Mesenchymal stem cell (in vitro differentiated cells and primary cell): ENCODE measurements at regions not wholly inside any gene's neighbourhood (a gene's known extent, or its start where the extent isn't known, plus 50 kb on each side); places are given as distances from the start of the nearest gene placed in this dataset.
A peak's percentile ranks its signal among the peaks of the same experiment; 100 is the strongest.

Experiments used
- DNase-seq: peaks from one replicate; pipeline ENCODE4 v3.0.0-alpha.2; 2013
- H2AFZ ChIP-seq: one replicate; pipeline ENCODE4 v1.6.1; 2013; ENCODE audit warnings: low read depth, mild to moderate bottlenecking, control low read depth, inconsistent platforms, low read length, moderate library complexity
- H2AK5ac ChIP-seq: 2 replicates; pipeline ENCODE4 v1.6.1; 2013; ENCODE audit warnings: low read length, moderate library complexity, mild to moderate bottlenecking, inconsistent platforms; ENCODE audit not compliant: severe bottlenecking
- H2BK120ac ChIP-seq: one replicate; pipeline ENCODE4 v1.6.1; 2013; ENCODE audit warnings: low read depth, mild to moderate bottlenecking, inconsistent platforms, low read length, moderate library complexity
- H2BK12ac ChIP-seq, 2 experiments: one replicate each; pipeline ENCODE4 v1.6.1; 2013; ENCODE audit warnings: inconsistent platforms in 2 of 2, low read length in 2 of 2, mild to moderate bottlenecking in 2 of 2, moderate library complexity in 2 of 2, control low read depth in 1 of 2
- H2BK15ac ChIP-seq: one replicate; pipeline ENCODE4 v1.6.1; 2013; ENCODE audit warnings: mild to moderate bottlenecking, low read depth, inconsistent platforms; ENCODE audit not compliant: poor library complexity, severe bottlenecking
- H2BK5ac ChIP-seq: 2 replicates; pipeline ENCODE4 v1.6.1; 2013; ENCODE audit warnings: low read depth, mild to moderate bottlenecking, low read length, control low read depth, inconsistent platforms; ENCODE audit not compliant: poor library complexity, severe bottlenecking
- H3K14ac ChIP-seq, 2 experiments: one replicate each; pipeline ENCODE4 v1.6.1; 2013; ENCODE audit warnings: inconsistent platforms in 2 of 2, low read length in 2 of 2, control low read depth in 1 of 2, mild to moderate bottlenecking in 1 of 2, moderate library complexity in 1 of 2
- H3K18ac ChIP-seq, 2 experiments: one replicate each; pipeline ENCODE4 v1.6.1; 2013; ENCODE audit warnings: inconsistent platforms in 2 of 2, low read length in 2 of 2, control low read depth in 1 of 2, low read depth in 1 of 2, mild to moderate bottlenecking in 1 of 2
- H3K23ac ChIP-seq, 2 experiments: one replicate each; pipeline ENCODE4 v1.6.1; 2013; ENCODE audit warnings: inconsistent platforms in 2 of 2, low read length in 2 of 2, mild to moderate bottlenecking in 2 of 2, moderate library complexity in 2 of 2, control low read depth in 1 of 2
- H3K27ac ChIP-seq: 2 replicates; pipeline ENCODE4 v1.5.1; 2013; ENCODE audit warnings: mild to moderate bottlenecking, moderate library complexity, low read length, control low read depth, inconsistent platforms; ENCODE audit not compliant: poor library complexity, severe bottlenecking
- H3K27me3 ChIP-seq, 2 experiments: 2 replicates each; pipeline versions ENCODE4 v1.6.1 to v1.7.0; 2013; ENCODE audit warnings: low read length in 2 of 2, mild to moderate bottlenecking in 2 of 2, moderate library complexity in 2 of 2, control low read depth in 1 of 2, inconsistent platforms in 1 of 2; ENCODE audit not compliant: control insufficient read depth in 1 of 2, insufficient read depth in 1 of 2
- H3K36me3 ChIP-seq, 2 experiments: 2 replicates each; pipeline versions ENCODE4 v1.6.1 to v1.7.0; 2013; ENCODE audit warnings: low read length in 2 of 2, control low read depth in 1 of 2, inconsistent platforms in 1 of 2, low read depth in 1 of 2, mild to moderate bottlenecking in 1 of 2; ENCODE audit not compliant: insufficient read depth in 2 of 2, control insufficient read depth in 1 of 2
- H3K4ac ChIP-seq, 2 experiments: one replicate each; pipeline ENCODE4 v1.6.1; 2013; ENCODE audit warnings: inconsistent platforms in 2 of 2, low read length in 2 of 2, mild to moderate bottlenecking in 2 of 2, moderate library complexity in 2 of 2, control low read depth in 1 of 2, low read depth in 1 of 2
- H3K4me1 ChIP-seq: 2 replicates; pipeline ENCODE4 v1.6.1; 2013; ENCODE audit warnings: low read depth, low read length, control low read depth; ENCODE audit not compliant: control insufficient read depth, insufficient read depth
- H3K4me2 ChIP-seq: 2 replicates; pipeline ENCODE4 v1.6.1; 2013; ENCODE audit warnings: low read length, mild to moderate bottlenecking, inconsistent platforms; ENCODE audit not compliant: poor library complexity, severe bottlenecking
- H3K4me3 ChIP-seq, 2 experiments: 2 replicates each; pipeline versions ENCODE4 v1.5.1 to v1.7.0; 2013; ENCODE audit warnings: low read length in 2 of 2, mild to moderate bottlenecking in 2 of 2, control low read depth in 1 of 2, low read depth in 1 of 2; ENCODE audit not compliant: insufficient read depth in 1 of 2
- H3K79me1 ChIP-seq: replicated peaks from 2 replicates; pipeline ENCODE4 v1.6.1; 2013; ENCODE audit warnings: mild to moderate bottlenecking, control low read depth, low read length, inconsistent platforms; ENCODE audit not compliant: poor library complexity, severe bottlenecking
- H3K9ac ChIP-seq: 2 replicates; pipeline ENCODE4 v1.7.0; 2013; ENCODE audit warnings: mild to moderate bottlenecking, low read length, moderate library complexity
- H3K9me3 ChIP-seq: 2 replicates; pipeline ENCODE4 v1.7.0; 2013; ENCODE audit warnings: mild to moderate bottlenecking, low read length; ENCODE audit not compliant: control insufficient read depth
- H4K8ac ChIP-seq: one replicate; pipeline ENCODE4 v1.6.1; 2013; ENCODE audit warnings: inconsistent platforms, mild to moderate bottlenecking, low read length, moderate library complexity
- H4K91ac ChIP-seq: one replicate; pipeline ENCODE4 v1.6.1; 2013; ENCODE audit warnings: mild to moderate bottlenecking, low read length, inconsistent platforms
- WGBS: methylation state at CpG from one replicate; pipeline ENCODE4 v1.1.7; 2013; ENCODE audit warnings: mixed read lengths; 5-methylcytosine and 5-hydroxymethylcytosine counted together

- Histone ChIP-seq H3K14ac (no peak overlapping the region), H2BK12ac (no peak overlapping the region), H4K8ac (no peak overlapping the region), H2BK120ac (no peak overlapping the region), H3K27ac (no peak overlapping the region), H2BK15ac (no peak overlapping the region), H3K79me1 (no peaks in the 10 kb centered on the region), H3K23ac (no peak overlapping the region), H3K4me2 (no peak overlapping the region), H3K4me1 (no peaks in the 10 kb centered on the region), H3K4ac (no peak overlapping the region), H2AFZ (no peak overlapping the region), H3K18ac (no peak overlapping the region), H2AK5ac (no peak overlapping the region), H3K9ac (no peak overlapping the region), H3K36me3 (no peaks in the 10 kb centered on the region), H3K4me3 (no peak overlapping the region), H3K27me3 (no peaks in the 10 kb centered on the region), H3K9me3 (no peaks in the 10 kb centered on the region), H2BK5ac (no peak overlapping the region), H4K91ac (no peak overlapping the region)
- WGBS: 94% methylated on average over 75 of the region's 103 CpGs
- DNase-seq: no peak
Measured at GRCh38 chr17:26765860-26766709, 527.8 kb upstream of the WSB1 start.

GRCh38 chr17:26766743-26767142 lies 527.2 kb upstream of the WSB1 start:
- H3K79me1 ChIP-seq: no peaks in the 10 kb centered on the region
- no peak overlapping the region for H3K4me2 ChIP-seq
- no peak overlapping the region for H3K14ac ChIP-seq
- H4K91ac ChIP-seq: no peak overlapping the region
- no peak overlapping the region for H2BK15ac ChIP-seq
- no peak overlapping the region for H3K4me3 ChIP-seq
- no peak overlapping the region for H3K27ac ChIP-seq
- H2BK120ac ChIP-seq: no peak overlapping the region
- no peak overlapping the region for H3K4ac ChIP-seq
- no peaks in the 10 kb centered on the region for H3K4me1 ChIP-seq
- DNase-seq: no peak
- no peak overlapping the region for H3K9ac ChIP-seq
- no peak overlapping the region for H3K23ac ChIP-seq
- H3K9me3 ChIP-seq: no peaks in the 10 kb centered on the region
- no peak overlapping the region for H4K8ac ChIP-seq
- H2BK5ac ChIP-seq: no peak overlapping the region
- no peak overlapping the region for H3K18ac ChIP-seq
- H2AFZ ChIP-seq: no peak overlapping the region
- no peak overlapping the region for H2AK5ac ChIP-seq
- WGBS: 92% methylated on average over 27 of the region's 40 CpGs
- H3K36me3 ChIP-seq: no peaks in the 10 kb centered on the region
- H2BK12ac ChIP-seq: no peak overlapping the region
- H3K27me3 ChIP-seq: no peaks in the 10 kb centered on the region

DNA sequence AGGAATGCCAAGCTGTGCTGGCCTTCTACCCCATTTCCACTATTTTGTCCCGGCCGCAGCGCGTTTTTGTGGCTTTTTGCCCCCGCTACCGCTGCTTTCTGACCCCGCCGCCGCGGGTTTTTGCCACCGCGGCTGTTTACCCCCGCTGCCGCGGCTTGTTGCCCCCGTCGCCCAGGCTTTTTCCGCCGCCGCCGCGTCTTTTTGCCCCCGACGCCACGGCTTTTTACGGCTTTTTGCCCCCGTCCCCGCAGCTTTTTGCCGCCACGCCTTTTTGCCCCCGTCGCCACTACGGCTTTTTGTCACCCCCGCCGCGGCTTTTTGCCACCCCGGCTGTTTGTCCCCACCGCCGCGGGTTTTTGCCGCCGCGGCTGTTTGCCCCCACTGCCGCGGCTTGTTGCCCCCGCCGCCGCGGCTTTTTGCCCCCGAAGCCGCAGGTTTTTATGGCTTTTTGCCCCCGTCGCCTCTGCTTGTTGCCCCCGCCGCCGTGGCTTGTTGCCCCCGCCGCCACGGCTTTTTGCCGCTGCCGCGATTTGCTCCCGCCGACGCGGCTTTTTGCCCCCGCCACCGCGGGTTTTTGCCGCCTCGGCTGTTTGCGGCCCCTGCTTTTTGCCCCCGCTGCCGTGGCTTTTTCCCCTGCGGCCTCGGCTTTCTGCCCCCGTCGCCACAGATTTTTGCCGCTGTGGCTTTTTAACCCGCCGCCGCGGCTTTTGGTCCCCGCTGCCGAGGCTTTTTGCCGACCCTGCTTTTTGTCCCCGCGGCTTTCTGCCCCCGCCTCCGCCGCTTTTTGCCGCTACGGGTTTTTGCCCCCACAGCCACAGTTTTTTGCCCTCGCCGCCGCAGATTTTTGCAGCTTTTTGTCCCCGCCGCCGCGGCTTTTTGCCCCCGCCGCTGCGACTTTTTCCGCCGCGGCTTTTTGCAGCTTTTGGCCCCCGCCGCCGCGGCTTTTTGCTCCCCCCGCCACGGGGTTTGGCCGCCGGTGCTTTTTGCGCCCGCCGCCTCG lies 520.4 kb upstream of the WSB1 start:
- no peak overlapping the region for H3K23ac ChIP-seq
- no peak overlapping the region for H3K9ac ChIP-seq
- no peak overlapping the region for H2BK15ac ChIP-seq
- H3K14ac ChIP-seq: no peak overlapping the region
- WGBS: 96% methylated on average over 118 of the region's 118 CpGs
- H2AK5ac ChIP-seq: no peak overlapping the region
- no peak overlapping the region for H2BK5ac ChIP-seq
- H2BK120ac ChIP-seq: peak overlapping the region; percentile 1
- H3K9me3 ChIP-seq: no peaks in the 10 kb centered on the region
- DNase-seq: no peak
- H3K4me1 ChIP-seq: no peaks in the 10 kb centered on the region
- no peak overlapping the region for H3K4me2 ChIP-seq
- no peak overlapping the region for H3K4ac ChIP-seq
- no peak overlapping the region for H2BK12ac ChIP-seq
- H4K8ac ChIP-seq: no peak overlapping the region
- no peaks in the 10 kb centered on the region for H3K79me1 ChIP-seq
- no peak overlapping the region for H4K91ac ChIP-seq
- no peaks in the 10 kb centered on the region for H3K36me3 ChIP-seq
- no peak overlapping the region for H2AFZ ChIP-seq
- no peak overlapping the region for H3K4me3 ChIP-seq
- H3K27ac ChIP-seq: no peak overlapping the region
- H3K27me3 ChIP-seq: no peaks in the 10 kb centered on the region
- H3K18ac ChIP-seq: no peak overlapping the region
